GM19035 (cell line): ENCODE measurements at regions not wholly inside any gene's neighbourhood (a gene's known extent, or its start where the extent isn't known, plus 50 kb on each side); places are given as distances from the start of the nearest gene placed in this dataset.

Experiments
- ATAC-seq: cut with Tn5 transposase; IDR thresholded peaks from one replicate; pipeline ENCODE4 v1.9.1; 2021; ENCODE audit not compliant: unreplicated experiment

GRCh38 chr19:32223595-32224370 lies 121.6 kb upstream of the ZNF507 start:
- ATAC-seq: no peak

DNA sequence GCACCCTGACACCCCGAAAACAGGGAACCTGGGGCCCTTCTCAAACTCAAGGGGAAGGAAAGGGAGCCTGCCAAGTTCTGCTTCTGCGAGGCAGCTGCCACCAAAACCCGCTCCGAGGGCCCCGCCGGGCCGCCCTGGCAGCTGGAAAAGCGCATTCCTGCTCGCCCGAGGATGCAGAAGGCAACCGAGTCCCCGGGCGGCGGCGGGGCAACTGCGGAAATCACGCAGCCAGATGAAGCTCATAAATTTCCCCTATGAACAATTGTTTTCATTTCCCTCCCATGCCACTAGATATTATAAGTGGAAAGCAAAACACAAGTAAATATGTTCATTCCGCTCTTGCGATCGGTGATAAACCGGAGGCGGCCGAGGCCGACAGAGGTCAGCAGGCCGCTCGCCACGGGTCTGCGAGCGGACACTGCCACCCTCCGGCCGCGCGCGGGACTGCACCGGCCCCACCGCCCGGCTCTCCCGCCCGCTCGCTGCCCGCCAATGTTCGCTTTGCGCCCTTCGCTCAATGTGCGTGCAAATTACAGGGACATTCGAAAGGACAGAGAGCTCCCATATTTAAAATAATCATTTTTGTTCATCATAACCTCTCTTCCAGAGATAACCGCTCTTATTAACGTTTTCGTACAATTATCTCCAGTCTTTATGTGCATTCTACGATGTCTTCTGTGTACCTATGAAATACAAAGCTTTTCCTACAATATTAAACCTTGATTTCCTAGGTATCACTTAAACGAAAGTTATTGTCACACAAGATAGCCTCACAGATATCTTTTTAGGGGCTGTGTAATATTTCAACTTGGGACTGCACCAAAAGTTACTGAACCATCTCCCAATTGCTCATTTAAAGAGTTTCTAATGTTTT lies 120.8 kb upstream of the ZNF507 start:
- peak; percentile 78 for ATAC-seq

- ATAC-seq: no peak
These were observed 117.7 kb upstream of the ZNF507 start for GRCh38 chr19:32227561-32228165.

DNA sequence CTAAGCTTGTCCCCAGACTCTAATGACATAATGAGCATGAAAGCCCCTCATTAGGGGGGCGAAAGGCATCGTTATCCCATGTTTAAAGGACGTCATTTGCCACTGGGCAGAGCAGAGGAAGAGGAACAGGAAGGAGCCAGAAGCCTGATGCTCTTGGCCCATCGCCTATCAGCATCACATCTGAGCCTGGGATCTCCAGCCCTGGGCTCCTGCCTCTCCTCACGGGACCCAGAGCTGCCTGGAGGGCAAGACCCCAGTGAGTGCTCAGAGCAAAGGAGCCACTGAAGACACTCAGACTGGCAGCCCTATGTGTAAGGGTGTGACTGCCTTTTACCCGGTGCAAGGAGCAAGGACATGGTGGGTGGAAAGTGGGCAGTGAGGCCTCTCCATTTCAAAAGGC lies 115.0 kb upstream of the ZNF507 start:
- ATAC-seq: no peak

DNA sequence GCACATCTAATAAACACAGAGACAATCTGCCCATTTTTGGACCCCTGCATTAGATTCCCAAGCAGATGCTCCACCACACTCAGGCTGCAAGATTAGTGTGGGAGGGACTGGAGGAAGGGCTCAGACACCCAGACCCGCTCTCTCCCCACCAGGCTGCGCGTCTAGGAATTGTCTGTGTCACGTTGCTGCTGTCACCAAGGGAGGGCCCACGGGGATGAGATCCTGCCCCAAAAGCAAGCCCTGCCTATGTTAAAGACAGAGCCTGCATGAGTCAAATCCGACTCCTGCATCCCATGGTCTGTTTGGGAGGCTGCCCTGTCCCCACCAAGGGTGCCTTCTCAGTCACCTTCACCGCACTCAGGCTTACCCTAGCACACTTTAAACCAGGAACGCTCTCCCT lies 114.4 kb upstream of the ZNF507 start:
- no peak for ATAC-seq

GRCh38 chr19:32231691-32232090 lies 113.7 kb upstream of the ZNF507 start:
- ATAC-seq: no peak

- ATAC-seq: no peak
These were observed 113.0 kb upstream of the ZNF507 start for GRCh38 chr19:32232449-32232848.

DNA sequence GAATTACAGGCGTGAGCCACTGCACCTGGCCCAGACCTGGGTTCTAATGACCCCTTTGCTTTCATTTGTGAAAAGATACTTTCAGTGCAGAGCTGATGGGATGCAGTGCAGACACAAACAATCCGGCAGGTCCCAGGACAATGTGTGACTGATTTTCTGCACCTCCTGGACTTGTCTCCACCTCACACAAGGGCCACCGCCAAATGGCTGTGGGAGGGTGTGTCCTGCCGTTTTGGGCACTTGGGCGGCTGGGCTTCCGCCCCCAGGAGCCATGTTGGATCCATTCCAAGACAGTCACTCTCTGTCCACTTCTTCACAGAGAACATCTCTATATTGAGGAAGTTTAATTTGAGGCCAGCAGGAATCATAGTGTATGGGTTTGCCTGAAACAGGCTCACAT lies 112.3 kb upstream of the ZNF507 start:
- no peak for ATAC-seq

DNA sequence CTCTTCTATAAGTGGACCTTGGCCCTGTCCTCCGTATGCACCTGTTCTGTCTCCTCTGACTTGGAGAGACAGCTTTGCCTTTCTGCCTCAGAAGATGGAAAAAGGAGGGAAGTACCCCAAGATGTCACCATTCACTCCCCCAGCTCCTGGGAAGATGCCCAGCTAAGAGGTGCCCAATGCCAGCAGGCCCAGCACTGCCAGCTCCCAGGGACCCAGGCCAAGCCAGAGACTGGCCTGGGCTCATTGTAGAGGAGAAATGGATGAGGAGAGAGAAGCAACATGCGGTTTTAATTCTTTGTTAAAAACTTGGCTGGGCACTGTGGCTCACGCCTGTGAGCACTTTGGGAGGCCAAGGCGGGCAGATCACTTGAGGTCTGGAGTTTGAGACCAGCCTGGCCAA lies 111.5 kb upstream of the ZNF507 start:
- no peak for ATAC-seq

DNA sequence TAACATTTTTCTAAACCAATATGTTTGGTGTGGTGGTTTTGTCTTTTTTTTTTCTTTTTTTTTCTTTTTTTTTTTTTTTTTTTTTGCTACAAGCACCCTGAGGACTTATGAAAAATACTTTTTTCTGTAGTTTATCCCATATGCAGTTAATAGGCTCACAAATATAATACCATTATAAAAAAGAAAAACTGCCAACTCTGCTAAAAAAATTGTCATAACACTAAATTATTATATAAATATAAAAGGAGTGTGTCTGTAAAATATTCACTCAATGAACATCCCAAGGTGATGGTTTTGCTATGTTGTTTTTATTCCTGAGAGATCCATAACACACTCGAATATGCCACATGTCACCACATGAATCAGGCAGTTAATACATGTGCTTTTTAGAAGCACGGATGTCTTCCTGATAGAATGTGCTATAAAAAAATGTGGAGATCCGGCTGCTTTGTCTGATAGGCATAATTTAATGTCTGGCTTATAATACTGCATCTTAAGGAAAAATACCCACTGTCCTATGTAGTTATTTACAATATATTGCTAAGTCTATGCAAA lies 110.7 kb upstream of the ZNF507 start:
- no peak for ATAC-seq

DNA sequence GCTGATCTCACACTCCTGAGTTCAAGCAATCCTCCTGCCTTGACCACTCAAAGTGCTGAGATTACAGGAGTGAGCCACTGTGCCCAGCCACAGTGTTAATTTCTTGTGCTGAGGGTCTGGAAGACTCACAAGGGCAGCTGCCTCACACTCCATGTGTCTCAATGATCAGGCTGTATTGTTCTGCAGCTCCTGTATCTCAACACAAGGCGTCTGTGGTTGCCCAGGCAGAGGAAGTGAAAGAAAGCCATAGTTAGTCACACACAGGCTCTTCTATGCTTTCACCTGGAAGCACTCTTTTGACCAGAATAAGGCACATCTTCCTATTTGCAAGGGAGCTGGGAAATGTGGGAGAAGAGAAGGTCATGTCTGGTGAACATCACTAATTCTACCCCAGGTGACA lies 107.3 kb upstream of the ZNF507 start:
- ATAC-seq: no peak

DNA sequence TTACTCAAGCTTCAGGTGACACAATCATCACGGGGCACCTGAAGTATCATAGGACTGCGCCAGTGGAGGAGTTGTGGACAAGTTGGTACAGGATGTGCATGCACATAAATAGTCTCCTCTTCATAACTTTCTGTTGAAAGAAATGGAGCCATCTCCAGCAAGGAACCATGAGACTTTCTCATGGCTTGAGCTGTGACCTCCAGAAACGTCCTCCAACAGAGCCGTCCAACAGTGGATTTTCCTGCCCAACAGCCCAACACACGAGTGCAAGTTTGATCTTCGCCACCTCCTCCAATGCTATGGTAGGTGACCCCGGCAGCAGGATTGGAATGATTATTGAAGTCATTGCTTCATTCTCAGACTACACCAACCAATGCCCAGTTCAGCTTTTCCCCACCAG lies 105.1 kb upstream of the ZNF507 start:
- no peak for ATAC-seq

DNA sequence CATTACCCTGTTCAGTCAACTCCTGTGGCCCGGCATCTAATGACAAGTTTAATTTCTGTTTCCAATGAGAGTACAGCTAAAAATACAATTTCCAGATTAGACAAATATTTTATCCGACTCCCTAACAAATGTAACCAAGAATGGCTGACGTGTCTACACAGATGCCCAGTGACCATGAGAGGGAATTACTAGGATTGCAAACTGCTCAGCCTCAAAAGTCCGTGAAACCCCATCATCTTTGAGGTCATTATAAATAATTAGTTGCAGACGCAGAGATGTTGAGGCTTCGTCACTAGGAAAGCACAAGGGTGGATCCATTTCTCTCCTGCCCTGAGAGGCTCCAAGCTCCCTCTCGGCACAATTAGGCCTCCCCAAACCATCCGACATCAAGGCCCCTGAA lies 104.1 kb upstream of the ZNF507 start:
- no peak for ATAC-seq

DNA sequence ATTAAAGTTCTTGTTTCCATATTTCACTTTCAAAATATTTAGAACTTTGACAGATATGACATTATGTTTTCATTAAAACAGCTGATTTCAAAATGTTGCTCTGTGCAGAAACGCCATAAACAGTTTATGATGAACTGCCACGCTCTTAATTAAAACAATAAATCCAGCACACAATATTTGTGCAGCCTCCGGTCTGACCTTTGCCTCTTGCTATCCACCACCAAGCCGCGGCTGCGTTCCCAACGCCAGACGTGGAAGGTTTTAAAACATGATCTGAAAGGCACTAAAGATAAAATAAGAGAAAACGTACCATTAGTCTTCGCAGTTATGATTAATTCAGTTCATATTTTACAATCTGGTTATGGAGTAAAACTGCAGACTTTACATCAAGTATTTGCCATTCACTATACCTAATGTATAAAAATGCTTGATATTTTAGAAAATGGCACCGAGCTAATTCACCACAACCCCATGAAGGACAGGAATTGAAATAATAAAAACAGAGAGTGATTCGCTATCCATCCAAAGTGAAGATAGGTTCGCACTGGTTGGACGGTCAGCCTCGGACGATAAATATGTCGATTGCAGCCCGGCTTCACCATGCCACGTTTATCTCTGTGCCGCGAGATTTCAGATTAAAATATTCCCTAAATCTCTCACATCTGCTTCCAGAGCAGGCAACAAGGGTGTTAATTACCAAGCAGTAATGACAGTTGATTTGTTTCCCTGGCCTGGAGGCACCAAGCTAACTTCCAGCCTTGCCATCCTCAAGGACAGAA lies 103.3 kb upstream of the ZNF507 start:
- ATAC-seq: no peak

- no peak for ATAC-seq
These were observed 99.4 kb upstream of the ZNF507 start for GRCh38 chr19:32246006-32246405.

GRCh38 chr19:32251634-32252332 lies 93.6 kb upstream of the ZNF507 start:
- ATAC-seq: no peak

- ATAC-seq: no peak
These were observed 93.1 kb upstream of the ZNF507 start for GRCh38 chr19:32252333-32252669.

GRCh38 chr19:32253683-32254508 lies 91.5 kb upstream of the ZNF507 start:
- ATAC-seq: no peak

- no peak for ATAC-seq
These were observed 90.9 kb upstream of the ZNF507 start for GRCh38 chr19:32254509-32254890.
